HG03064 (cell line): ENCODE measurements at regions not wholly inside any gene's neighbourhood (a gene's known extent, or its start where the extent isn't known, plus 50 kb on each side); places are given as distances from the start of the nearest gene placed in this dataset.

Source experiments
- ATAC-seq: cut with Tn5 transposase; IDR thresholded peaks from one replicate; pipeline ENCODE4 v1.9.1; 2021; ENCODE audit warnings: low read depth; ENCODE audit not compliant: unreplicated experiment

- peak; percentile 74 for ATAC-seq
Measured at GRCh38 chr6:79777713-79778579, 146.8 kb downstream of the SH3BGRL2 start.

GRCh38 chr6:79776076-79776475, 144.9 kb downstream of the SH3BGRL2 start:
- ATAC-seq, result no peak

- ATAC-seq, result no peak
Measured at GRCh38 chr6:79775222-79775621, 144.1 kb downstream of the SH3BGRL2 start.

GRCh38 chr6:79764747-79765146, 133.6 kb downstream of the SH3BGRL2 start:
- ATAC-seq, result no peak

DNA sequence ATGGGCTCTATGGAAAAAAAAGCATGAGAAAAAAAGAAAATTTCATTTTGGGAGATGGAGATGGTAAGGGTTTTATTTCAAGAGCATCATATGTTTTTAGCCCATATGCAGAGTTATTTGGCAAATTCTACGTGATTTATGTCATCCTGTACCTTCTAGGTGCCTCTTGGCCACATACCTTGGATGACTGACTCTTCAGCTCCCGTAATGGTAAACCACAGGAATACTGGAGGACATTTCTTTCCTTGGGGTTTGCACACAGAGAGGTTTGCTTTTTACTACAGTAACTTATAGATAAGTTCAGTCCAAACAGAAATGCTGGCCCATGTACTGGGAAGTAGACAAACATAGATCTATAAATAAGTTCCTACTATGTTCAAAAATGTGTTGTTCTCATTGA, 132.2 kb downstream of the SH3BGRL2 start:
- no peak for ATAC-seq

DNA sequence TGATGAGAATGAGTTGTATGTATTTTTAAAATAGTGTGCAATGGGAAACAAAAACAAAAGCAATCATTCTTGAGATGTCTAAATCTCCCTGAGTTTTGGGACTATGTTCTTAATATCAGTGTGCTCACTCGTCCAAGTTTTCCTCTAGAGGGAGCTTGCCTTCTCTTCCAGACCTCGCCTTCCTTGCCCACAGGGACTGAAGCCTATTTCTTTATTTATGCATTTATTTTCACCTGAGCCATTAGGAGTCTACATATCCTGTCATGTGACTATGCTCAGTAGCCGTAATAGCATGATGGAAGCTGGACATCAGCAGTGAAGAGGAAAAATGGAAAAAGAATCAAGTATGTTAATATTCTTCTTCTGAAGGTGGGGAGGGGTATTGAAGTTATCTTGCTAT, 131.2 kb downstream of the SH3BGRL2 start:
- no peak for ATAC-seq

DNA sequence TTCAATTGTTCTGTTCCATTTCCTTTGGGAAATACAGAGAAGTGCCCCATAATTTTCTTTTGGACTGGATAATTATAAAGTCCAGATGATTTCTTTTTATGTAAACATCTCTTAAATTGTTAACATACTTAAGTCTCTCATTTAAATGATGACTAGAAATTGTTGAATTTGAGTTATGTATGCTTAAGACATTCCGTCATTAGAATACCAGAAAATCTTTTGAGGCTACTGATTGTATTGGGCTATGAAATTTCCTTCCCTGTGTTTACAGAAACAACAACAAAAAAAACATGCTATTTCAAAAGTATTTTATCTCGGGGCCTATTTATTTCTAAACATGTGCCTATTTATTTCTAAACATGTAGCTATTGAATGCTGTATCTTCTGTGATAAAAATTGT, 125.4 kb downstream of the SH3BGRL2 start:
- ATAC-seq, result no peak

- no peak for ATAC-seq
Measured at GRCh38 chr6:79755967-79756366, 124.8 kb downstream of the SH3BGRL2 start.
